Endodermal cell (in vitro differentiated cells): ENCODE measurements at regions not wholly inside any gene's neighbourhood (a gene's known extent, or its start where the extent isn't known, plus 50 kb on each side); places are given as distances from the start of the nearest gene placed in this dataset.

Experiments
- DNase-seq: peaks from one replicate; pipeline ENCODE4 v3.0.0-alpha.2; 2017
- H3K27ac ChIP-seq: 2 replicates; pipeline ENCODE4 v1.5.1; 2013; ENCODE audit warnings: mild to moderate bottlenecking, low read depth, low read length, moderate library complexity
- H3K27me3 ChIP-seq: 2 replicates; pipeline ENCODE4 v1.6.1; 2013; ENCODE audit warnings: mild to moderate bottlenecking, low read length, moderate library complexity; ENCODE audit not compliant: insufficient read depth, control insufficient read depth, poor library complexity, severe bottlenecking
- H3K36me3 ChIP-seq: 2 replicates; pipeline ENCODE4 v1.7.0; 2013; ENCODE audit warnings: mild to moderate bottlenecking, low read length, moderate library complexity; ENCODE audit not compliant: control insufficient read depth, insufficient read depth
- H3K4me1 ChIP-seq: one replicate; pipeline ENCODE4 v1.7.0; 2013; ENCODE audit warnings: low read length; ENCODE audit not compliant: control insufficient read depth, insufficient read depth
- H3K4me3 ChIP-seq: 2 replicates; pipeline ENCODE4 v1.5.1; 2013; ENCODE audit warnings: mild to moderate bottlenecking, low read length, moderate library complexity
- H3K9ac ChIP-seq: 2 replicates; pipeline ENCODE4 v1.6.1; 2013; ENCODE audit warnings: mild to moderate bottlenecking, low read length, moderate library complexity; ENCODE audit not compliant: poor library complexity, severe bottlenecking; ENCODE audit errors: extremely low read depth
- H3K9me3 ChIP-seq: 2 replicates; pipeline ENCODE4 v1.6.1; 2013; ENCODE audit warnings: mild to moderate bottlenecking, low read length, moderate library complexity; ENCODE audit not compliant: control insufficient read depth
- H3K27ac Mint-ChIP-seq: 2 replicates; pipeline ENCODE4 v1.8.0; 2020; ENCODE audit warnings: mixed read lengths
- H3K27me3 Mint-ChIP-seq: 2 replicates; pipeline ENCODE4 v1.8.0; 2021; ENCODE audit warnings: mild to moderate bottlenecking, mixed read lengths; ENCODE audit not compliant: insufficient read depth
- H3K36me3 Mint-ChIP-seq: 2 replicates; pipeline ENCODE4 v1.8.0; 2020; ENCODE audit warnings: low read depth, mixed read lengths
- H3K4me1 Mint-ChIP-seq: 2 replicates; pipeline ENCODE4 v1.8.0; 2020; ENCODE audit warnings: mixed read lengths
- H3K4me3 Mint-ChIP-seq: 2 replicates; pipeline ENCODE4 v1.8.0; 2020; ENCODE audit warnings: mild to moderate bottlenecking, moderate library complexity, mixed read lengths
- H3K9me3 Mint-ChIP-seq: 2 replicates; pipeline ENCODE4 v1.8.0; 2020; ENCODE audit warnings: mild to moderate bottlenecking, mixed read lengths
- CTCF ChIP-seq: fragments of 200-600 bp; sonication (generic); conservative IDR thresholded peaks from 2 replicates; pipeline ENCODE4 v1.5.0; 2021; ENCODE audit warnings: antibody characterized with exemption, mild to moderate bottlenecking
- WGBS, 2 experiments: methylation state at CpG; one replicate each; pipeline versions ENCODE4 v1.1.5 to v1.1.7; 2013; ENCODE audit warnings: missing lambda C conversion rate in 2 of 2, mixed read lengths in 1 of 2; ENCODE audit not compliant: insufficient coverage in 1 of 2, insufficient read length in 1 of 2; 5-methylcytosine and 5-hydroxymethylcytosine counted together

GRCh38 chr10:78202386-78202785 lies 168.7 kb downstream of the RPS24 start:
- Histone ChIP-seq H3K9me3 (no peaks in the 10 kb centered on the region), H3K27ac (no peak overlapping the region), H3K36me3 (no peaks in the 10 kb centered on the region), H3K9ac (no peak overlapping the region), H3K4me3 (no peak overlapping the region), H3K27me3 (no peaks in the 10 kb centered on the region), H3K4me1 (no peaks in the 10 kb centered on the region)
- Mint-ChIP-seq H3K4me3 (no peak overlapping the region), H3K9me3 (no peaks in the 10 kb centered on the region), H3K4me1 (peaks cover 4% of the 10 kb centered on the region), H3K27me3 (peaks cover 2% of the 10 kb centered on the region), H3K27ac (no peak overlapping the region), H3K36me3 (no peaks in the 10 kb centered on the region)
- no peak for DNase-seq
- 90 to 94% methylated on average over 4 of the region's 4 CpGs for WGBS, 2 experiments
- no peak for TF ChIP-seq CTCF

- 71 to 88% methylated on average over 3 to 9 of the region's 9 CpGs for WGBS, 2 experiments
- H3K27ac ChIP-seq: no peak overlapping the region
- H3K27me3 Mint-ChIP-seq: peaks cover 2% of the 10 kb centered on the region
- H3K4me1 ChIP-seq: no peaks in the 10 kb centered on the region
- H3K4me1 Mint-ChIP-seq: peaks cover 4% of the 10 kb centered on the region
- no peak for DNase-seq
- H3K4me3 ChIP-seq: no peak overlapping the region
- no peaks in the 10 kb centered on the region for H3K9me3 ChIP-seq
- no peak for TF ChIP-seq CTCF
- no peaks in the 10 kb centered on the region for H3K36me3 Mint-ChIP-seq
- no peak overlapping the region for H3K27ac Mint-ChIP-seq
- no peaks in the 10 kb centered on the region for H3K36me3 ChIP-seq
- H3K9ac ChIP-seq: no peak overlapping the region
- H3K9me3 Mint-ChIP-seq: no peaks in the 10 kb centered on the region
- no peaks in the 10 kb centered on the region for H3K27me3 ChIP-seq
- no peak overlapping the region for H3K4me3 Mint-ChIP-seq
These were observed 170.5 kb downstream of the RPS24 start for GRCh38 chr10:78203915-78204818.

- no peak overlapping the region for H3K27ac Mint-ChIP-seq
- 89 to 100% methylated on average over 4 to 5 of the region's 5 CpGs for WGBS, 2 experiments
- no peak for DNase-seq
- H3K4me3 Mint-ChIP-seq: no peak overlapping the region
- Histone ChIP-seq H3K27me3 (no peaks in the 10 kb centered on the region), H3K27ac (no peak overlapping the region), H3K4me1 (no peaks in the 10 kb centered on the region), H3K4me3 (no peak overlapping the region), H3K9ac (no peak overlapping the region), H3K9me3 (no peaks in the 10 kb centered on the region), H3K36me3 (no peaks in the 10 kb centered on the region)
- H3K27me3 Mint-ChIP-seq: peaks cover 2% of the 10 kb centered on the region
- TF ChIP-seq CTCF: no peak
- H3K4me1 Mint-ChIP-seq: no peaks in the 10 kb centered on the region
- H3K9me3 Mint-ChIP-seq: no peaks in the 10 kb centered on the region
- H3K36me3 Mint-ChIP-seq: no peaks in the 10 kb centered on the region
These were observed 171.9 kb downstream of the RPS24 start for GRCh38 chr10:78205457-78206016.
